ENCODE measurements at regions not wholly inside any gene's neighbourhood (a gene's known extent, or its start where the extent isn't known, plus 50 kb on each side); places are given as distances from the start of the nearest gene placed in this dataset.

DNA sequence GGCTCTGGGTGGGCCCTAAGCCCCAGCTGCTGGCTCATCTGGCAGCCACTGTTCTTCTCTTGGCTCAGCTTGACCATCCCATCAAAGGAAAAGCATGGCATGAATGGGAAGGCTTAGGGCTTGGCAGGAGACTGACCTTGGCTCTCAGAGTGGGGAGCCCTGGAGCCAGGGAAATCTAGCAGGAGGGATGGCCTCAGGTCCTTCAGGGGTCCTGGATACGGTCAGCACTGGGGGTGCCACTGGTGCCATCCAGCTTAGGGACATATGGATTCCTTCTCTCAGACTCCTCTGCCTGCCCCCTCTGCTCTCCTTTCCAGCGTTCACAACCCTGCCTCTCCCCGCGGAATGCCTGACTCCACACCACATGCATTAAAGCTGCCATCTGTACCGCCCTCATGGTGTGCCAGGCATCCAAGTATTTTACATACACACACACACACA is 165.5 kb upstream of the HAAO start:
- Histone ChIP-seq H3K4me3 (replicated peaks in 1 of 2; ENCODE audit: low read depth in 1 of 2, low read length in 2 of 2) (no peak overlapping the region), H3K9me3 (ENCODE audit: control insufficient read depth in 1 of 2, insufficient read depth in 1 of 2, low read depth in 1 of 2, low read length in 2 of 2) (no peaks in the 10 kb centered on the region), H3K4me2 (ENCODE audit: low read length) (no peak overlapping the region), H3K79me2 (ENCODE audit: insufficient read depth, low read length) (no peaks in the 10 kb centered on the region), H3K4me1 (ENCODE audit: control insufficient read depth in 1 of 2, insufficient read depth in 2 of 2, low read length in 2 of 2) (peaks cover 0 to 9% of the 10 kb centered on the region in 2 experiments; a peak in 2 of 4 replicates), H3K9me2 (ENCODE audit: insufficient read depth) (no peaks in the 10 kb centered on the region), H3K27ac (ENCODE audit: low read depth, low read length) (no peak overlapping the region), H3K27me3 (ENCODE audit: insufficient read depth, low read length) (no peaks in the 10 kb centered on the region), H3K36me3 (ENCODE audit: control insufficient read depth in 1 of 2, insufficient read depth in 2 of 2, low read length in 2 of 2) (no peaks in the 10 kb centered on the region), H3K9ac (ENCODE audit: low read length) (no peak overlapping the region), H2AFZ (ENCODE audit: low read depth, low read length, poor library complexity, severe bottlenecking) (no peak overlapping the region), H4K20me1 (ENCODE audit: insufficient read depth) (no peaks in the 10 kb centered on the region)
- intact Hi-C loops (cut with micrococcal nuclease), result no loop called here
- DNase-seq (ENCODE audit: low read depth, low spot score) (no peak), ATAC-seq (no peak)
- no TSS peak for BruUV-seq (replicated peaks)
- ChIA-PET POLR2A (no interaction called here), RAD21 (ENCODE audit: low non-redundant PET in 1 of 2, low total read pairs in 2 of 2, uncharacterized antibody in 2 of 2, unreplicated experiment in 2 of 2) (no interaction called here), CTCF (no interaction called here)
- TF ChIP-seq SRF (IDR thresholded peaks at IDR 0.05; ENCODE audit: low read depth) (no peak), POLR2AphosphoS5 (IDR thresholded peaks at IDR 0.05; ENCODE audit: low read depth, low read length) (no peak), CEBPB (IDR thresholded peaks at IDR 0.05; ENCODE audit: low read depth) (no peak), ZNF274 (IDR thresholded peaks at IDR 0.05; ENCODE audit: low read depth, low read length) (no peak), POLR2A (IDR thresholded peaks at IDR 0.05; ENCODE audit: borderline replicate concordance, extremely low read depth, insufficient read depth, insufficient read length) (no peak), ELF1 (IDR thresholded peaks at IDR 0.05; ENCODE audit: borderline replicate concordance, low read depth) (no peak), TCF7L2 (IDR thresholded peaks at IDR 0.05; ENCODE audit: borderline replicate concordance, extremely low read depth, insufficient read depth, insufficient read length) (no peak), EZH2phosphoT487 (IDR thresholded peaks at IDR 0.05; ENCODE audit: borderline replicate concordance) (no peak), EZH2 (IDR thresholded peaks at IDR 0.05) (no peak), RAD21 (IDR thresholded peaks at IDR 0.05; ENCODE audit: low read depth) (no peak)
- TF ChIP-seq, protein P1, sequence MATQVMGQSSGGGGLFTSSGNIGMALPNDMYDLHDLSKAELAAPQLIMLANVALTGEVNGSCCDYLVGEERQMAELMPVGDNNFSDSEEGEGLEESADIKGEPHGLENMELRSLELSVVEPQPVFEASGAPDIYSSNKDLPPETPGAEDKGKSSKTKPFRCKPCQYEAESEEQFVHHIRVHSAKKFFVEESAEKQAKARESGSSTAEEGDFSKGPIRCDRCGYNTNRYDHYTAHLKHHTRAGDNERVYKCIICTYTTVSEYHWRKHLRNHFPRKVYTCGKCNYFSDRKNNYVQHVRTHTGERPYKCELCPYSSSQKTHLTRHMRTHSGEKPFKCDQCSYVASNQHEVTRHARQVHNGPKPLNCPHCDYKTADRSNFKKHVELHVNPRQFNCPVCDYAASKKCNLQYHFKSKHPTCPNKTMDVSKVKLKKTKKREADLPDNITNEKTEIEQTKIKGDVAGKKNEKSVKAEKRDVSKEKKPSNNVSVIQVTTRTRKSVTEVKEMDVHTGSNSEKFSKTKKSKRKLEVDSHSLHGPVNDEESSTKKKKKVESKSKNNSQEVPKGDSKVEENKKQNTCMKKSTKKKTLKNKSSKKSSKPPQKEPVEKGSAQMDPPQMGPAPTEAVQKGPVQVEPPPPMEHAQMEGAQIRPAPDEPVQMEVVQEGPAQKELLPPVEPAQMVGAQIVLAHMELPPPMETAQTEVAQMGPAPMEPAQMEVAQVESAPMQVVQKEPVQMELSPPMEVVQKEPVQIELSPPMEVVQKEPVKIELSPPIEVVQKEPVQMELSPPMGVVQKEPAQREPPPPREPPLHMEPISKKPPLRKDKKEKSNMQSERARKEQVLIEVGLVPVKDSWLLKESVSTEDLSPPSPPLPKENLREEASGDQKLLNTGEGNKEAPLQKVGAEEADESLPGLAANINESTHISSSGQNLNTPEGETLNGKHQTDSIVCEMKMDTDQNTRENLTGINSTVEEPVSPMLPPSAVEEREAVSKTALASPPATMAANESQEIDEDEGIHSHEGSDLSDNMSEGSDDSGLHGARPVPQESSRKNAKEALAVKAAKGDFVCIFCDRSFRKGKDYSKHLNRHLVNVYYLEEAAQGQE (IDR thresholded peaks at IDR 0.05; ENCODE audit: low read depth), result no peak
- TF ChIP-seq, protein P2, sequence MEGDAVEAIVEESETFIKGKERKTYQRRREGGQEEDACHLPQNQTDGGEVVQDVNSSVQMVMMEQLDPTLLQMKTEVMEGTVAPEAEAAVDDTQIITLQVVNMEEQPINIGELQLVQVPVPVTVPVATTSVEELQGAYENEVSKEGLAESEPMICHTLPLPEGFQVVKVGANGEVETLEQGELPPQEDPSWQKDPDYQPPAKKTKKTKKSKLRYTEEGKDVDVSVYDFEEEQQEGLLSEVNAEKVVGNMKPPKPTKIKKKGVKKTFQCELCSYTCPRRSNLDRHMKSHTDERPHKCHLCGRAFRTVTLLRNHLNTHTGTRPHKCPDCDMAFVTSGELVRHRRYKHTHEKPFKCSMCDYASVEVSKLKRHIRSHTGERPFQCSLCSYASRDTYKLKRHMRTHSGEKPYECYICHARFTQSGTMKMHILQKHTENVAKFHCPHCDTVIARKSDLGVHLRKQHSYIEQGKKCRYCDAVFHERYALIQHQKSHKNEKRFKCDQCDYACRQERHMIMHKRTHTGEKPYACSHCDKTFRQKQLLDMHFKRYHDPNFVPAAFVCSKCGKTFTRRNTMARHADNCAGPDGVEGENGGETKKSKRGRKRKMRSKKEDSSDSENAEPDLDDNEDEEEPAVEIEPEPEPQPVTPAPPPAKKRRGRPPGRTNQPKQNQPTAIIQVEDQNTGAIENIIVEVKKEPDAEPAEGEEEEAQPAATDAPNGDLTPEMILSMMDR (IDR thresholded peaks at IDR 0.05 in 2 of 3, conservative IDR thresholded peaks at IDR 0.05 in 1 of 3; ENCODE audit: borderline replicate concordance in 1 of 3, insufficient read depth in 1 of 3, low read depth in 2 of 3, low read length in 2 of 3), result no peak
- TF ChIP-seq, protein P3, sequence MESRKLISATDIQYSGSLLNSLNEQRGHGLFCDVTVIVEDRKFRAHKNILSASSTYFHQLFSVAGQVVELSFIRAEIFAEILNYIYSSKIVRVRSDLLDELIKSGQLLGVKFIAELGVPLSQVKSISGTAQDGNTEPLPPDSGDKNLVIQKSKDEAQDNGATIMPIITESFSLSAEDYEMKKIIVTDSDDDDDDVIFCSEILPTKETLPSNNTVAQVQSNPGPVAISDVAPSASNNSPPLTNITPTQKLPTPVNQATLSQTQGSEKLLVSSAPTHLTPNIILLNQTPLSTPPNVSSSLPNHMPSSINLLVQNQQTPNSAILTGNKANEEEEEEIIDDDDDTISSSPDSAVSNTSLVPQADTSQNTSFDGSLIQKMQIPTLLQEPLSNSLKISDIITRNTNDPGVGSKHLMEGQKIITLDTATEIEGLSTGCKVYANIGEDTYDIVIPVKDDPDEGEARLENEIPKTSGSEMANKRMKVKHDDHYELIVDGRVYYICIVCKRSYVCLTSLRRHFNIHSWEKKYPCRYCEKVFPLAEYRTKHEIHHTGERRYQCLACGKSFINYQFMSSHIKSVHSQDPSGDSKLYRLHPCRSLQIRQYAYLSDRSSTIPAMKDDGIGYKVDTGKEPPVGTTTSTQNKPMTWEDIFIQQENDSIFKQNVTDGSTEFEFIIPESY (IDR thresholded peaks at IDR 0.05; ENCODE audit: extremely low read depth, insufficient replicate concordance, low read length), result no peak
